Suppressor macrophage (primary cell): ENCODE measurements at regions not wholly inside any gene's neighbourhood (a gene's known extent, or its start where the extent isn't known, plus 50 kb on each side); places are given as distances from the start of the nearest gene placed in this dataset.
"Not testable (repeated sequence)": the region's sequence is repeated elsewhere in the genome, so short reads cannot be mapped to it uniquely, and the experiment has no call there.

Experiments
- DNase-seq, 4 experiments: peaks; one replicate each; pipeline ENCODE4 v3.0.0-alpha.2; 2020 to 2022

- no peak for DNase-seq
Measured at GRCh38 chr14:39739796-39740195, 307.6 kb upstream of the FBXO33 start.

- no peak for DNase-seq
Measured at GRCh38 chr14:39734306-39734705, 302.1 kb upstream of the FBXO33 start.

DNA sequence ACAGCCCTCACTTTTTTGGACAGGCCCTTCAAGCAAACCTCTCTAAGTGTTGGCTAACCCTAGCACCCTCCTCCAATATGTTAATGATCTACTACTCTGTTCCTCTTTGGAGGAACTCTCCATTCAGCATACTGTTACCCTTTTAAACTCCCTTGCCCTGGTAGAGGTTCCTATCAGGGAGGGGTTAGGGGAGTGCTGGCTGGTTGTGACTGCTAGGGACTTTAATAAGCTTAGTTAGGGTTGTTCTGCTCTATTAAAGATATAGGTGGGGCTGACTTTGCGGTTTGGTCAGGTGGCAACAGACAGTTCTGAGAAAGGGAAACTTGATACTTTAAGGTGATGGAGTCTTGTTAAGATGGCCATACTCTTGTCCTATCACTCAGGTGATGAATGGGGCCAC lies 301.5 kb upstream of the FBXO33 start:
- no peak for DNase-seq

- peak in 2 of 4 experiments; percentile 1 to 3 for DNase-seq
Measured at GRCh38 chr14:39731912-39732311, 299.7 kb upstream of the FBXO33 start.

- no peak for DNase-seq
Measured at GRCh38 chr14:39726563-39726962, 294.3 kb upstream of the FBXO33 start.

GRCh38 chr14:39722547-39723273 lies 290.5 kb upstream of the FBXO33 start:
- DNase-seq = no peak

DNA sequence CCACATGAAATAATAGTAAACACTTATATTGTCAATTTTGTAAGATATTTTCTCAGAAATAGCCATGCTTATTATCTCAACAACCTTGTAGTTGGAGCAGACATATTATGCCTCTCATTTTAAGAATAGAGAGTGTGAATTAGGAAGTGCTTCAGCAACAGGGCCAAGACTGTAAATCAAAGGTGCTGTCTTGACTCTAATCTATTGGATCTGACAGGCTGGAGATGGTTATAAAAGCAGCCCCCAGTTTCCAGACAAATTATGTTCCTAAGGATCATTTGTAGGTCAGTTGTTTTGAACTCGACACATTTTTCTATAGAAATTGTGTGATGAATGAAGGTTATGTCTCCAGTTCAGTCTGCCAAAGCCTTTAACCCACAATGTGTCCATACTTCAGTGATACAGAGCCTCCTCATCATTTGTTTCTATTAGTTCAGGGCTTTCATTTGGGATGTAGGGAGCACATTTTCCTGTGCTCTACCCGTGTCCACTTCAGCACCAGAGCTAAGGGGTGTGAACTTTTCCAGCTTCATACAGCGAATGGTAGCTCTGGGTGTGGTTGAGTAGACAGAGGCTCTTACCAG lies 284.8 kb upstream of the FBXO33 start:
- no peak for DNase-seq

DNA sequence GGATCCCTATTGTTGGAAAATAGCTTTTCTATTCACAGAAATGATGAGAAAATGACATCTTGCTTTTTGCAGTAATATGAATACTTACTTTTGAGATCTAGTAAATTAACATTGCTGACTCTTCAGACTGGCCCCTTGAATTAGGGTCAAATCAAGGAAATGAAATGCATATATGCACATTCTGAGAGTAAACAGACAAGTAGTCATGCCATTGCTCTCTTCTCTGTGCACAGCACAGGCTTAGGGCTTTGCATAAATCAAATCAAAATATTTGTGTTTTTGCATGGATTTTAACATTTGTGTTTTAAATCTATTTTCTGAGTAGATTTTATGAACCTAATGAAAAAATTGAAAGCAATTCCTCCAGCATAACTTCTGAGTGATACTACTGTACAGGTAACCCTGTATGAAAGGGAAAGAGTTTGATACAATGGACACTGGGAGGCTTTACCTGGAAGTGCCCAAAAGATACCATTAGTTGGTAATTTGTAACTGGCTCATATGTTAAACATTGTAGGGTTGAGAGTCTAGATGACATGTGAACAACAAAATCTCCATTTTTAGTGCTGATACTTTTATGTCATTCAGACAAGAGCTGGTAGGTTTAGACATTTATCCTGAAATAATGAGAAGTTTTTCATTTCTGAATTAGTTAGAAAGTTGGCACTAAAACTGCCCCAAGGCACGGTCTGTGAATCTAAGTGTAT lies 280.2 kb upstream of the FBXO33 start:
- DNase-seq = no peak

GRCh38 chr14:39704594-39704993 lies 272.4 kb upstream of the FBXO33 start:
- DNase-seq = no peak

- no peak for DNase-seq
Measured at GRCh38 chr14:39694341-39694740, 262.1 kb upstream of the FBXO33 start.

GRCh38 chr14:39683691-39684260 lies 251.5 kb upstream of the FBXO33 start:
- no peak for DNase-seq

DNA sequence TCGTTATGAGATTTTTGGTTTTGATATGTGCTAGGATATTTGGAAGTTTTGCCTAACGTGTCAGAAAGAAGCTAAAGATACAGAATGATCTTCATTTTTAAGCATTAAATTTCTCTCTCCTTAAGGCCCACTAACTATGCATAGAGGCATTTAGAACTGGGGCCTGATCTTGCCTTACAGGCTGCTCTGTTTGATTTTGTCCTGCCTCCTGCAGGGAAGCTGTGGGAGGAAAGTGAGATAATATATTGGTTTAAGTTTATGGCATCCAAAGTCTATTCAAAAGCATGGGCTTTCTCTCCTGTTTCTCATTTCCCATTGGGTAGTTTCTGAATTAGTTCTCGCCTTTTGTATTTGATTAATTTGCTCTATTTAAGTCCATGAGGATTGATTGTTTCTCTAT lies 250.3 kb upstream of the FBXO33 start:
- no peak for DNase-seq

GRCh38 chr14:39681782-39682399 lies 249.7 kb upstream of the FBXO33 start:
- no peak for DNase-seq

- DNase-seq = no peak
Measured at GRCh38 chr14:39680777-39681176, 248.5 kb upstream of the FBXO33 start.

DNA sequence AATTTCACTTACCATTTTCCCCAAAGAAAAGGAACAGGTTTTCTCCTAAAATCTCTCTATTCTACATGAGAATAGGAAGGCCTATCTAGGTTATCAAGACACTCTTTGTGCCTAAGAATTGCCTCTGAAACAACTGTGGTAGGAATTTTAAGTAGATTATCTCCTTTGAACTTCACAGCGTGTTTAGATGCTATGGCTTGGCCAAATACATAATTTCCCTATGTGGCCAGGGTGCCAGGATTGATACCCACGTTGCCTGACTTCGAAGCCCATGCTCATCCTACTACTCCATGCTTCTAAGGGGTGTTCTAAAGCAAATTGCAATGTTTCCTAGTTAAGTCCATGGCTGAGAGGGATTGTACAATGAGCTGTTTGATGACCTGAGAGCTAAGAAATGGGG lies 241.5 kb upstream of the FBXO33 start:
- DNase-seq = no peak

DNA sequence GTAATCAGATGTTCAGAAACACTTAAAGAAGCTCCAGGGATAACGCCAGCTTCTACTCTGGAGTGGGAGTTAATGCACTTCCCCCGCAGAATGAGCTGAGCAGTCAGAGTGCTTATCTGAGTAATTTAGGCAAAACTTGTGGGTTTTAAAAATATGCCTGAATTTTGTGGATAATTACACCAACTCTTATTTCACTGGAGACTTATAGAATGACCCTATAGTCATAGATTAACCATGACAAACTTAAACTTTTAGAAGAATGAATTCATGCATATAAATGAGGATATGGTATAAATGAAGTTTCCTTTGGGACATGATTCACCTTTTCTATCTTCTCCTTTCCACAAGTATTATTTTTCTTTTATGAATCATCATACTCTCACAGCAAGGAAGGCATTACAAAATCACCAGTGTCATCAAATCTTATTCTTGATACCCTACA lies 241.1 kb upstream of the FBXO33 start:
- no peak for DNase-seq

DNA sequence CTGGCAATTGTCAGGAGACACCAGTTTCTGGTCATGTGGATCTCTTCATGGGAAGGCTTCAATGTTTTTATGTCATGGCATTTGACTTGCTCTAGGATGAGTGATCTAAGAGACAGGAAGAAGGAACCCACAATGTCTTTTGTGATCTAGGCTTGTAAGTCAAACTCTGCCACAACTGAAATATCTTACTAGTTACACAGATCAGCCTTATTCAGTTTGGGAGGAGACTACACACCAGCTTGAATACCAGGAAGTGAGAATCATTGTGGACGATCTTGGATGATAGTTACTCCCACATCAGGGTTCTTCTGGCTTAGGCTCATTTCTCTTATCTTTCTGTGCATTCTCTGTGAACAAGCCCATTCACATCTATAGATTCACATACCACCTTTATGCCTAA lies 236.2 kb upstream of the FBXO33 start:
- no peak for DNase-seq

GRCh38 chr14:39666386-39666785 lies 234.2 kb upstream of the FBXO33 start:
- no peak for DNase-seq

DNA sequence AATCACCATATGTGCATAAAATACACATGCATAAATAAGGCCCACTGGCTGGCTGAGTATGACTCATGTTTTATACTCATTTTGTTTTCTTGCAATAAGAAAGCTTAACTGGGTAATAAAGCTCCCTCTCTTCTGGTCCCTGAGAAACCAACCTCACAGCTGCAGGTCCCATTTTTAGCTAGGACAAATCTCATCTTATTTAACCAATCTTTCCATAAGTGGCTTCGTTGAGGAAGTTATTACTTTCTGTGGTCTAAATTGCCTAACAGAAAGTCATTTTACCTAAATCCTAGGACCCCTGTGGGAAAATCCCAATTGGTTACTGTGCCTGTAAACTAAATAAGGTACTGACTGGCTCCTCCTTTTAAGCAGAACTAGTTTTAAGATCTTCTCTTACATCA lies 232.8 kb upstream of the FBXO33 start:
- no peak for DNase-seq

DNA sequence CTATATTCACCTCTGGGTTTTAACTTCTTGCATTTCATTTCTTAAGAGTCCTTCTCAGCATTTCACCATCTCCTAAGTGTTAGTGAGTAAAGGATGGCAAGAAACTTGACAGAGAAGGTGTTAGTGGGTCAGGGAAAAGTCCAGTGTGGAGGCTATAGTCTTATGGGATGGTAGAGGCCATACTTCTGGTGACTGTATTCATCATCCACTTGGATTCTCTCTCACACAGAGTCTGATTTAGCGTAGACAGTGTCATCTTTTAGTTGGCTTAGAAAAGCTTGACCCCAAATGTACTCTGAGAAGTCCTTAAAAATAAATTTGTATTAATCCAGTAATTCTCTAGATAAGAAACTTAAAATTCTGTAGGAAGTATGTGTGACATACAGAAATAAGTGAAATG lies 232.4 kb upstream of the FBXO33 start:
- no peak for DNase-seq

GRCh38 chr14:39641224-39641623 lies 209.0 kb upstream of the FBXO33 start:
- DNase-seq = no peak

DNA sequence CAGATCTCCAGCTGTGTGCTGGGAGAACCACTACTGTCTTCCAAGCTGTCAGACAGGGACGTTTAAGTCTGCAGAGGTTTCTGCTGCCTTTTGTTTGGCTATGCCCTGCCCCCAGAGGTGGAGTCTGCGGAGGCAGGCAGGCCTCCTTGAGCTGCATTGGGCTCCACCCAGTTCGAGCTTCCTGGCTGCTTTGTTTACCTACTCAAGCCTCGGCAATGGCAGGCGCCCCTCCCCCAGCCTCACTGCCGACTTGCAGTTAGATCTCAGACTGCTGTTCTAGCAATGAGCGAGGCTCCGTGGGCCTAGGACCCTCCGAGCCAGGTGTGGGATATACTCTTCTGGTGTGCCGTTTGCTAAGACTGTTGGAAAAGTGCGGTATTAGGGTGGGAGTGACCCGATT lies 206.8 kb upstream of the FBXO33 start:
- DNase-seq = not testable (repeated sequence)

GRCh38 chr14:39628087-39628486 lies 195.9 kb upstream of the FBXO33 start:
- no peak for DNase-seq
